BJ (cell line): ENCODE measurements at regions not wholly inside any gene's neighbourhood (a gene's known extent, or its start where the extent isn't known, plus 50 kb on each side); places are given as distances from the start of the nearest gene placed in this dataset.

ENCODE experiments used
- CTCF ChIA-PET: fragments of 350-600 bp; formaldehyde crosslinking; extraction: SDS; loops from one replicate; lab custom pipeline; 2021; ENCODE audit warnings: antibody characterized with exemption, inconsistent platforms; lab: Yijun Ruan, JAX
- POLR2A ChIA-PET: fragments of 300-600 bp; sonication (Branson Sonifier 250); formaldehyde crosslinking; extraction: SDS; loops from one replicate; lab custom pipeline; 2021; ENCODE audit warnings: antibody characterized with exemption; lab: Charles Lee
- DNase-seq: peaks from one replicate; pipeline ENCODE4 v3.0.0-alpha.2; 2011; ENCODE audit warnings: low read depth
- H3K27me3 ChIP-seq: 2 replicates; pipeline ENCODE4 v1.6.0; 2011; ENCODE audit warnings: low read length; ENCODE audit not compliant: control insufficient read depth, insufficient read depth
- H3K36me3 ChIP-seq: 2 replicates; pipeline ENCODE4 v1.5.1; 2011; ENCODE audit warnings: low read length; ENCODE audit not compliant: control insufficient read depth, insufficient read depth
- H3K4me3 ChIP-seq: 2 replicates; pipeline ENCODE4 v1.5.1; 2011; ENCODE audit warnings: low read depth, mild to moderate bottlenecking, control low read depth, low read length
- CTCF ChIP-seq: IDR thresholded peaks from 2 replicates; pipeline ENCODE4 v1.5.1; 2011; ENCODE audit warnings: low read depth, mild to moderate bottlenecking, control low read depth, inconsistent platforms, low read length, moderate library complexity; ENCODE audit not compliant: insufficient read depth

DNA sequence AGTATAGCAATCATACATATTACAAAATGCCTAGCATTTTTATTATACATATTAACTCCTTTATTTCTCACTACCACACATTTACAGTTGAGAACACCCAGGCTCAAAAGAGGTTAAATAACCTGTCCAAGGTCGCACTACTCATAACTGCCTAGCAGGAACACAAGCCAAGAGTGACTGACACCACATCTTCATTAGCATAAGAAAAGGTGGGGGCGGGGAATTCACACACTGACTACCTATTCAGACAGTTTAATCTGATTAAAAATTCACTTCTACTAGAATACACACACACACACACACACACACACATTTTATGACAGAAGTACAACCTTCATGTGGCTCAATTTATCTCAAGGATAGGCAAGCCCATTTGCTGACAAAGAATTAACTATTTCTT lies 77.8 kb upstream of the CACHD1 start:
- Histone ChIP-seq H3K4me3 (no peak overlapping the region), H3K27me3 (no peaks in the 10 kb centered on the region), H3K36me3 (no peaks in the 10 kb centered on the region)
- no peak for DNase-seq
- no peak for TF ChIP-seq CTCF
- POLR2A ChIA-PET: no interaction called here
- CTCF ChIA-PET: no interaction called here

DNA sequence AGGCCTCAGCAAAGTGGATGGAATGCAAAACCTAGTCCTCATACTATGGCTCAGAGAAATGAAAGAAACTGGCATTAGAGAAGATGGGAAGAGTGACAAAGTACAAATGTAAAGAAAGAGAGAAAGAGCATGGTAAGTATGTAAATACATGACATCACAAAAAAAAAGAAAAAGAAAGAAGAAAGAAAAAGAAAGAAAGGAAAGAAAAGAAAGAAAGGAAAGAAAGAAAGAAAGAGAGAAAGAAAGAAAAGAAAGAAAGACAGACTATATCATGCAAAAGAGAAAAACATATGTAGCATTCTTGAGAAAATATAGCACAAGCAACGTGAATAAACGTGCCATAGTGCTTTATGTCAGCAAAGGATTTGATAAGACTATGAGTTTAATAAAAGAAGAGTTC lies 76.1 kb upstream of the CACHD1 start:
- CTCF ChIA-PET: no interaction called here
- DNase-seq: no peak
- TF ChIP-seq CTCF: no peak
- Histone ChIP-seq H3K4me3 (no peak overlapping the region), H3K36me3 (no peaks in the 10 kb centered on the region), H3K27me3 (no peaks in the 10 kb centered on the region)
- POLR2A ChIA-PET: no interaction called here

- Histone ChIP-seq H3K27me3 (no peaks in the 10 kb centered on the region), H3K36me3 (no peaks in the 10 kb centered on the region), H3K4me3 (no peak overlapping the region)
- no peak for DNase-seq
- POLR2A ChIA-PET: no interaction called here
- CTCF ChIA-PET: interaction anchor here (1.5 kb wide), 1 partner anchor 13 kb away, joined by 3 read pairs; no protein-coding TSS in a partner anchor
- TF ChIP-seq CTCF: no peak
These were observed 73.1 kb upstream of the CACHD1 start for GRCh38 chr1:64396817-64397216.

GRCh38 chr1:64397541-64397940 lies 72.4 kb upstream of the CACHD1 start:
- Histone ChIP-seq H3K4me3 (no peak overlapping the region), H3K36me3 (no peaks in the 10 kb centered on the region), H3K27me3 (no peaks in the 10 kb centered on the region)
- DNase-seq: no peak
- CTCF ChIA-PET: interaction anchor here (0.7 to 1.5 kb wide), 2 partner anchors 14 to 443 kb away, joined by 3 read pairs; no protein-coding TSS in a partner anchor
- TF ChIP-seq CTCF: no peak
- POLR2A ChIA-PET: no interaction called here

GRCh38 chr1:64398936-64399335 lies 71.0 kb upstream of the CACHD1 start:
- no peak for DNase-seq
- no peaks in the 10 kb centered on the region for H3K36me3 ChIP-seq
- no peak for TF ChIP-seq CTCF
- ChIA-PET POLR2A (no interaction called here), CTCF (no interaction called here)
- H3K27me3 ChIP-seq: no peaks in the 10 kb centered on the region
- no peak overlapping the region for H3K4me3 ChIP-seq
